Liver (tissue), 8 donors: ENCODE measurements at regions not wholly inside any gene's neighbourhood (a gene's known extent, or its start where the extent isn't known, plus 50 kb on each side); places are given as distances from the start of the nearest gene placed in this dataset.

ENCODE experiments used
- DNase-seq: peaks from one replicate; pipeline ENCODE4 v3.0.0-alpha.2; 2017; ENCODE audit warnings: low spot score
- H3K27ac ChIP-seq, 2 donors: one replicate each; pipeline ENCODE4 v1.7.0; 2013; ENCODE audit warnings: inconsistent platforms in 2 of 2, low read length in 2 of 2, control low read depth in 1 of 2, low read depth in 1 of 2, mild to moderate bottlenecking in 1 of 2
- H3K27me3 ChIP-seq, 4 donors: one replicate each; pipeline versions ENCODE4 v1.6.1 to v1.7.0; 2013; ENCODE audit warnings: low read length in 3 of 4, inconsistent platforms in 1 of 4, mild to moderate bottlenecking in 1 of 4, moderate library complexity in 1 of 4; ENCODE audit not compliant: control insufficient read depth in 4 of 4, insufficient read depth in 4 of 4
- H3K36me3 ChIP-seq, 4 donors: one replicate each; pipeline versions ENCODE4 v1.6.1 to v1.7.0; 2013; ENCODE audit warnings: low read length in 3 of 4, mild to moderate bottlenecking in 3 of 4, low read depth in 1 of 4, moderate library complexity in 1 of 4; ENCODE audit not compliant: control insufficient read depth in 4 of 4, insufficient read depth in 3 of 4
- H3K4me1 ChIP-seq, 4 donors: one replicate each; pipeline versions ENCODE4 v1.6.1 to v1.7.0; 2013; ENCODE audit warnings: low read length in 3 of 4, mild to moderate bottlenecking in 3 of 4, moderate library complexity in 1 of 4; ENCODE audit not compliant: control insufficient read depth in 4 of 4, insufficient read depth in 4 of 4
- H3K4me3 ChIP-seq, 3 donors: one replicate each; pipeline versions ENCODE4 v1.6.1 to v1.7.0; 2013; ENCODE audit warnings: low read length in 3 of 3, control low read depth in 1 of 3, low read depth in 1 of 3, mild to moderate bottlenecking in 1 of 3
- H3K9ac ChIP-seq, 2 donors: one replicate each; pipeline ENCODE4 v1.7.0; 2013; ENCODE audit warnings: low read length in 2 of 2, mild to moderate bottlenecking in 2 of 2, moderate library complexity in 2 of 2, control low read depth in 1 of 2, low read depth in 1 of 2
- H3K9me3 ChIP-seq, 4 donors: one replicate each; pipeline versions ENCODE4 v1.6.1 to v1.7.0; 2013; ENCODE audit warnings: low read length in 3 of 4; ENCODE audit not compliant: control insufficient read depth in 4 of 4
- ATF3 ChIP-seq: IDR thresholded peaks from 2 replicates; pipeline ENCODE4 v1.6.1; 2016; ENCODE audit warnings: antibody characterized with exemption
- CTCF ChIP-seq: fragments of 150-350 bp; IDR thresholded peaks from 2 replicates; pipeline ENCODE4 v1.5.1; 2017; ENCODE audit warnings: improper control_type of control experiment, low read depth, low read length; ENCODE audit not compliant: missing input control
- EGR1 ChIP-seq, 2 donors: IDR thresholded peaks; 2 replicates each; pipeline ENCODE4 v1.6.1; 2016 to 2018; ENCODE audit warnings: antibody characterized with exemption in 2 of 2, low read depth in 2 of 2
- FOXA1 ChIP-seq: IDR thresholded peaks from 2 replicates; pipeline ENCODE4 v1.6.1; 2016; ENCODE audit warnings: antibody characterized with exemption
- FOXA2 ChIP-seq: IDR thresholded peaks from 2 replicates; pipeline ENCODE4 v1.6.1; 2016; ENCODE audit warnings: antibody characterized with exemption
- GABPA ChIP-seq, 2 donors: IDR thresholded peaks in 1 of 2; conservative IDR thresholded peaks in 1 of 2; 2 replicates each; pipeline ENCODE4 v1.6.1; 2016; ENCODE audit warnings: antibody characterized with exemption in 2 of 2, mild to moderate bottlenecking in 1 of 2, moderate library complexity in 1 of 2
- HNF4A ChIP-seq, 2 donors: conservative IDR thresholded peaks; 2 replicates each; pipeline ENCODE4 v1.6.1; 2016; ENCODE audit warnings: antibody characterized with exemption in 2 of 2, mild to moderate bottlenecking in 2 of 2
- HNF4G ChIP-seq: IDR thresholded peaks from 2 replicates; pipeline ENCODE4 v1.6.1; 2016; ENCODE audit warnings: antibody characterized with exemption
- JUND ChIP-seq, 2 donors: IDR thresholded peaks; 2 replicates each; pipeline ENCODE4 v1.6.1; 2016; ENCODE audit warnings: antibody characterized with exemption in 2 of 2
- MAX ChIP-seq: IDR thresholded peaks from 2 replicates; pipeline ENCODE4 v1.6.1; 2016; ENCODE audit warnings: antibody characterized with exemption
- NR2F2 ChIP-seq: IDR thresholded peaks from 2 replicates; pipeline ENCODE4 v1.6.1; 2016; ENCODE audit warnings: antibody characterized with exemption
- RAD21 ChIP-seq, 2 donors: IDR thresholded peaks; 2 replicates each; pipeline ENCODE4 v1.6.1; 2016; ENCODE audit warnings: antibody characterized with exemption in 2 of 2, mild to moderate bottlenecking in 2 of 2
- REST ChIP-seq: IDR thresholded peaks from 2 replicates; pipeline ENCODE4 v1.6.1; 2016; ENCODE audit warnings: antibody characterized with exemption, mild to moderate bottlenecking
- RXRA ChIP-seq, 2 donors: IDR thresholded peaks; 2 replicates each; pipeline ENCODE4 v1.6.1; 2017 to 2018; ENCODE audit warnings: antibody characterized with exemption in 2 of 2, mild to moderate bottlenecking in 1 of 2
- SP1 ChIP-seq: IDR thresholded peaks from 2 replicates; pipeline ENCODE4 v1.6.1; 2018; ENCODE audit warnings: antibody characterized with exemption, mild to moderate bottlenecking
- TAF1 ChIP-seq: conservative IDR thresholded peaks from 2 replicates; pipeline ENCODE4 v1.6.1; 2016; ENCODE audit warnings: antibody characterized with exemption, mild to moderate bottlenecking
- YY1 ChIP-seq: IDR thresholded peaks from 2 replicates; pipeline ENCODE4 v1.6.1; 2016; ENCODE audit warnings: antibody characterized with exemption, mild to moderate bottlenecking
- ZBTB33 ChIP-seq: IDR thresholded peaks from 2 replicates; pipeline ENCODE4 v1.6.1; 2016; ENCODE audit warnings: antibody characterized with exemption
- WGBS: extraction: QIAGEN DNeasy Blood & Tissue Kit; methylation state at CpG from one replicate; pipeline ENCODE4 v1.1.7; 2013; 5-methylcytosine and 5-hydroxymethylcytosine counted together
- donor health status: healthy.
- donor health status: healthy.
- donor health status: healthy.
- donor health status: healthy.
- donor health status: healthy.

DNA sequence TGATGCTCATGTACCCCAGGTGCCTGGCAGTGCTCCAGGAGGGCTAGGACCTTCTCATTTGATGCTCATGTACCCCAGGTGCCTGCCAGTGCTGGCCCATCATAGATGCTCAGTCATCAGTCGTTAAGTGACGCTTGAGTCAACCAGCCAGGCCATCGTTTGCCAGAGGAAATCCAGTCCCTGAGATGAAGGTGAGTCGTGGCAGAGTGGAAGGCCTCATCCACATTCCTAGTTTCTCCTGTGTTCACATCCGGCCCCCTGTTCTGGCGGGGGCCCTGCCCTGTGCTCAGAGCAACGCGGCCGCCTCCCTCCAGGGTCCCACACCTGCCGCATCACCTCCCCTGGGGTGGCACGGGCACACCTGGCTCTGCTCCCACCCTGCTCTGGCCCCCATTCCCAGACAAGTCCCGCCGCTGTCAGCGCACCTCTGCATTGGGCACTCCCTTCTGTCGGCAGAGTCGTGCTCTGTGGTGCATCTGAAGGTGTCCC is 279.9 kb downstream of the BRD1 start (continued):
- TF ChIP-seq CTCF (no peak), GABPA (IDR thresholded peaks at IDR 0.05 in 1 of 2, conservative IDR thresholded peaks at IDR 0.05 in 1 of 2) (no peak), MAX (no peak), SP1 (no peak), NR2F2 (no peak), FOXA2 (no peak), JUND (IDR thresholded peaks at IDR 0.05) (no peak), EGR1 (IDR thresholded peaks at IDR 0.05; ENCODE audit: low read depth in 2 of 2) (no peak)

GRCh38 chr22:49546811-49547585 is 280.7 kb downstream of the BRD1 start:
- Histone ChIP-seq H3K36me3 (no peaks in the 10 kb centered on the region), H3K27ac (no peak overlapping the region), H3K9ac (no peak overlapping the region), H3K27me3 (no peaks in the 10 kb centered on the region), H3K4me1 (no peaks in the 10 kb centered on the region), H3K9me3 (peaks cover 0 to 6% (median 1%) of the 10 kb centered on the region in 4 donors), H3K4me3 (no peak overlapping the region)
- no peak for DNase-seq
- WGBS = 92% methylated on average over 16 of the region's 16 CpGs
- TF ChIP-seq ZBTB33 (no peak), FOXA2 (no peak), REST (no peak), ATF3 (no peak), GABPA (IDR thresholded peaks at IDR 0.05 in 1 of 2, conservative IDR thresholded peaks at IDR 0.05 in 1 of 2) (no peak), RAD21 (IDR thresholded peaks at IDR 0.05) (no peak), SP1 (no peak), MAX (no peak), NR2F2 (no peak), JUND (IDR thresholded peaks at IDR 0.05) (no peak), HNF4G (no peak), TAF1 (no peak), YY1 (no peak), CTCF (no peak), HNF4A (conservative IDR thresholded peaks at IDR 0.05) (no peak), RXRA (IDR thresholded peaks at IDR 0.05) (no peak), EGR1 (IDR thresholded peaks at IDR 0.05; ENCODE audit: low read depth in 2 of 2) (no peak), FOXA1 (no peak)
